H1 (cell line): ENCODE measurements at regions not wholly inside any gene's neighbourhood (a gene's known extent, or its start where the extent isn't known, plus 50 kb on each side); places are given as distances from the start of the nearest gene placed in this dataset.

Experiments used
- PHF8 ChIP-seq: fragments of 200-600 bp; sonication (generic); conservative IDR thresholded peaks from 2 replicates; pipeline ENCODE4 v1.7.1; 2012; ENCODE audit warnings: low read depth, mild to moderate bottlenecking, inconsistent platforms, low read length, moderate library complexity
- POU5F1 ChIP-seq: IDR thresholded peaks from 2 replicates; pipeline ENCODE4 v1.6.1; 2011; ENCODE audit warnings: low read depth, mild to moderate bottlenecking, low read length, moderate library complexity
- SP2 ChIP-seq: IDR thresholded peaks from 2 replicates; pipeline ENCODE4 v1.6.1; 2012; ENCODE audit warnings: mild to moderate bottlenecking, low read length, inconsistent platforms
- ZNF274 ChIP-seq: IDR thresholded peaks from 2 replicates; pipeline ENCODE4 v1.7.0; 2012; ENCODE audit warnings: low read length, borderline replicate concordance; ENCODE audit errors: extremely low read depth
- TF ChIP-seq, protein P1 (sequence below): fragments of 300-600 bp; sonication (generic); IDR thresholded peaks from 2 replicates; pipeline ENCODE4 v1.7.1; 2012; ENCODE audit warnings: low read length, moderate library complexity, mild to moderate bottlenecking, inconsistent platforms; ENCODE audit not compliant: insufficient replicate concordance

GRCh38 chr12:92438641-92439419 is 264.0 kb upstream of the PLEKHG7 start (continued):
- TF ChIP-seq, protein P1, sequence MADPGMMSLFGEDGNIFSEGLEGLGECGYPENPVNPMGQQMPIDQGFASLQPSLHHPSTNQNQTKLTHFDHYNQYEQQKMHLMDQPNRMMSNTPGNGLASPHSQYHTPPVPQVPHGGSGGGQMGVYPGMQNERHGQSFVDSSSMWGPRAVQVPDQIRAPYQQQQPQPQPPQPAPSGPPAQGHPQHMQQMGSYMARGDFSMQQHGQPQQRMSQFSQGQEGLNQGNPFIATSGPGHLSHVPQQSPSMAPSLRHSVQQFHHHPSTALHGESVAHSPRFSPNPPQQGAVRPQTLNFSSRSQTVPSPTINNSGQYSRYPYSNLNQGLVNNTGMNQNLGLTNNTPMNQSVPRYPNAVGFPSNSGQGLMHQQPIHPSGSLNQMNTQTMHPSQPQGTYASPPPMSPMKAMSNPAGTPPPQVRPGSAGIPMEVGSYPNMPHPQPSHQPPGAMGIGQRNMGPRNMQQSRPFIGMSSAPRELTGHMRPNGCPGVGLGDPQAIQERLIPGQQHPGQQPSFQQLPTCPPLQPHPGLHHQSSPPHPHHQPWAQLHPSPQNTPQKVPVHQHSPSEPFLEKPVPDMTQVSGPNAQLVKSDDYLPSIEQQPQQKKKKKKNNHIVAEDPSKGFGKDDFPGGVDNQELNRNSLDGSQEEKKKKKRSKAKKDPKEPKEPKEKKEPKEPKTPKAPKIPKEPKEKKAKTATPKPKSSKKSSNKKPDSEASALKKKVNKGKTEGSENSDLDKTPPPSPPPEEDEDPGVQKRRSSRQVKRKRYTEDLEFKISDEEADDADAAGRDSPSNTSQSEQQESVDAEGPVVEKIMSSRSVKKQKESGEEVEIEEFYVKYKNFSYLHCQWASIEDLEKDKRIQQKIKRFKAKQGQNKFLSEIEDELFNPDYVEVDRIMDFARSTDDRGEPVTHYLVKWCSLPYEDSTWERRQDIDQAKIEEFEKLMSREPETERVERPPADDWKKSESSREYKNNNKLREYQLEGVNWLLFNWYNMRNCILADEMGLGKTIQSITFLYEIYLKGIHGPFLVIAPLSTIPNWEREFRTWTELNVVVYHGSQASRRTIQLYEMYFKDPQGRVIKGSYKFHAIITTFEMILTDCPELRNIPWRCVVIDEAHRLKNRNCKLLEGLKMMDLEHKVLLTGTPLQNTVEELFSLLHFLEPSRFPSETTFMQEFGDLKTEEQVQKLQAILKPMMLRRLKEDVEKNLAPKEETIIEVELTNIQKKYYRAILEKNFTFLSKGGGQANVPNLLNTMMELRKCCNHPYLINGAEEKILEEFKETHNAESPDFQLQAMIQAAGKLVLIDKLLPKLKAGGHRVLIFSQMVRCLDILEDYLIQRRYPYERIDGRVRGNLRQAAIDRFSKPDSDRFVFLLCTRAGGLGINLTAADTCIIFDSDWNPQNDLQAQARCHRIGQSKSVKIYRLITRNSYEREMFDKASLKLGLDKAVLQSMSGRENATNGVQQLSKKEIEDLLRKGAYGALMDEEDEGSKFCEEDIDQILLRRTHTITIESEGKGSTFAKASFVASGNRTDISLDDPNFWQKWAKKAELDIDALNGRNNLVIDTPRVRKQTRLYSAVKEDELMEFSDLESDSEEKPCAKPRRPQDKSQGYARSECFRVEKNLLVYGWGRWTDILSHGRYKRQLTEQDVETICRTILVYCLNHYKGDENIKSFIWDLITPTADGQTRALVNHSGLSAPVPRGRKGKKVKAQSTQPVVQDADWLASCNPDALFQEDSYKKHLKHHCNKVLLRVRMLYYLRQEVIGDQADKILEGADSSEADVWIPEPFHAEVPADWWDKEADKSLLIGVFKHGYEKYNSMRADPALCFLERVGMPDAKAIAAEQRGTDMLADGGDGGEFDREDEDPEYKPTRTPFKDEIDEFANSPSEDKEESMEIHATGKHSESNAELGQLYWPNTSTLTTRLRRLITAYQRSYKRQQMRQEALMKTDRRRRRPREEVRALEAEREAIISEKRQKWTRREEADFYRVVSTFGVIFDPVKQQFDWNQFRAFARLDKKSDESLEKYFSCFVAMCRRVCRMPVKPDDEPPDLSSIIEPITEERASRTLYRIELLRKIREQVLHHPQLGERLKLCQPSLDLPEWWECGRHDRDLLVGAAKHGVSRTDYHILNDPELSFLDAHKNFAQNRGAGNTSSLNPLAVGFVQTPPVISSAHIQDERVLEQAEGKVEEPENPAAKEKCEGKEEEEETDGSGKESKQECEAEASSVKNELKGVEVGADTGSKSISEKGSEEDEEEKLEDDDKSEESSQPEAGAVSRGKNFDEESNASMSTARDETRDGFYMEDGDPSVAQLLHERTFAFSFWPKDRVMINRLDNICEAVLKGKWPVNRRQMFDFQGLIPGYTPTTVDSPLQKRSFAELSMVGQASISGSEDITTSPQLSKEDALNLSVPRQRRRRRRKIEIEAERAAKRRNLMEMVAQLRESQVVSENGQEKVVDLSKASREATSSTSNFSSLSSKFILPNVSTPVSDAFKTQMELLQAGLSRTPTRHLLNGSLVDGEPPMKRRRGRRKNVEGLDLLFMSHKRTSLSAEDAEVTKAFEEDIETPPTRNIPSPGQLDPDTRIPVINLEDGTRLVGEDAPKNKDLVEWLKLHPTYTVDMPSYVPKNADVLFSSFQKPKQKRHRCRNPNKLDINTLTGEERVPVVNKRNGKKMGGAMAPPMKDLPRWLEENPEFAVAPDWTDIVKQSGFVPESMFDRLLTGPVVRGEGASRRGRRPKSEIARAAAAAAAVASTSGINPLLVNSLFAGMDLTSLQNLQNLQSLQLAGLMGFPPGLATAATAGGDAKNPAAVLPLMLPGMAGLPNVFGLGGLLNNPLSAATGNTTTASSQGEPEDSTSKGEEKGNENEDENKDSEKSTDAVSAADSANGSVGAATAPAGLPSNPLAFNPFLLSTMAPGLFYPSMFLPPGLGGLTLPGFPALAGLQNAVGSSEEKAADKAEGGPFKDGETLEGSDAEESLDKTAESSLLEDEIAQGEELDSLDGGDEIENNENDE = no peak
- no peak for TF ChIP-seq POU5F1
- no peak for TF ChIP-seq PHF8
- TF ChIP-seq ZNF274 = no peak
- TF ChIP-seq SP2 = no peak
